B cell (primary cell): ENCODE measurements at regions not wholly inside any gene's neighbourhood (a gene's known extent, or its start where the extent isn't known, plus 50 kb on each side); places are given as distances from the start of the nearest gene placed in this dataset.

ENCODE experiments used
- ATAC-seq: fragments of 200-7000 bp; cut with Tn5 transposase; one replicate; pipeline ENCODE4 v1.10.0; 2021; ENCODE audit warnings: low read depth, mild to moderate bottlenecking, moderate number of reproducible peaks, moderate library complexity
- CTCF ChIA-PET: fragments of 350-600 bp; sonication (Branson Sonifier 250); formaldehyde crosslinking; loops from one replicate; lab custom pipeline; 2021; ENCODE audit warnings: antibody characterized with exemption, inconsistent platforms; lab: Charles Lee
- POLR2A ChIA-PET: fragments of 350-600 bp; sonication (Branson Sonifier 250); formaldehyde crosslinking; loops from one replicate; lab custom pipeline; 2021; ENCODE audit warnings: antibody characterized with exemption; lab: Charles Lee
- DNase-seq: peaks from one replicate; pipeline ENCODE4 v3.0.0; 2013
- H2AFZ ChIP-seq: 2 replicates; pipeline ENCODE4 v1.6.1; 2012; ENCODE audit warnings: mild to moderate bottlenecking, low read depth, low read length; ENCODE audit not compliant: insufficient read depth, poor library complexity, severe bottlenecking
- H3K27ac ChIP-seq, 2 donors: 1 replicate in 1 of 2; 2 replicates in 1 of 2; pipeline ENCODE4 v1.5.1; 2012 to 2013; ENCODE audit warnings: low read length in 2 of 2, mild to moderate bottlenecking in 2 of 2, moderate library complexity in 1 of 2
- H3K27me3 ChIP-seq, 4 experiments: fragments of 200-600 bp in 1 of 4; sonication (generic) in 1 of 4; replicated peaks in 1 of 4; 1 replicate in 2 of 4; 2 replicates in 2 of 4; pipeline versions ENCODE4 v1.6.1 to v1.7.0; 2013 to 2016; ENCODE audit warnings: low read length in 3 of 4, mild to moderate bottlenecking in 2 of 4, mixed read lengths in 1 of 4, moderate library complexity in 1 of 4; ENCODE audit not compliant: insufficient read depth in 4 of 4, control insufficient read depth in 3 of 4; ENCODE audit errors: control extremely low read depth in 1 of 4
- H3K36me3 ChIP-seq, 2 experiments: replicated peaks in 1 of 2; 1 replicate in 1 of 2; 2 replicates in 1 of 2; pipeline versions ENCODE4 v1.6.1 to v1.7.1; 2013; ENCODE audit warnings: low read length in 1 of 2; ENCODE audit not compliant: insufficient read depth in 2 of 2, control insufficient read depth in 1 of 2; ENCODE audit errors: control extremely low read depth in 1 of 2, extremely low read depth in 1 of 2
- H3K4me1 ChIP-seq, 2 donors: fragments of 200-600 bp in 1 of 2; sonication (generic) in 1 of 2; 1 replicate in 1 of 2; 2 replicates in 1 of 2; pipeline versions ENCODE4 v1.5.1 to v1.6.1; 2013 to 2017; ENCODE audit warnings: low read length in 2 of 2; ENCODE audit not compliant: control insufficient read depth in 2 of 2, insufficient read depth in 2 of 2
- H3K4me2 ChIP-seq: replicated peaks from 2 replicates; pipeline ENCODE3; 2012; ENCODE audit warnings: mild to moderate bottlenecking, low read depth, low read length; ENCODE audit not compliant: poor library complexity, severe bottlenecking
- H3K4me3 ChIP-seq, 5 experiments: fragments of 200-600 bp in 1 of 5; sonication (generic) in 1 of 5; 1 replicate in 3 of 5; 2 replicates in 2 of 5; pipeline versions ENCODE4 v1.5.1 to v1.7.0; 2011 to 2016; ENCODE audit warnings: low read length in 4 of 5, mild to moderate bottlenecking in 4 of 5, low read depth in 2 of 5, control low read depth in 1 of 5, moderate library complexity in 1 of 5; ENCODE audit not compliant: insufficient read depth in 1 of 5; ENCODE audit errors: control extremely low read depth in 1 of 5, extremely low read depth in 1 of 5
- H3K79me2 ChIP-seq: fragments of 200-600 bp; sonication (generic); one replicate; pipeline ENCODE4 v1.6.0; 2016; ENCODE audit warnings: low read length; ENCODE audit not compliant: control insufficient read depth, insufficient read depth
- H3K9ac ChIP-seq: fragments of 200-600 bp; sonication (generic); 2 replicates; pipeline ENCODE4 v1.6.1; 2017; ENCODE audit warnings: mild to moderate bottlenecking, low read length, moderate library complexity
- H3K9me3 ChIP-seq, 3 donors: one replicate each; pipeline versions ENCODE4 v1.6.1 to v1.7.1; 2013; ENCODE audit warnings: low read length in 2 of 3; ENCODE audit not compliant: control insufficient read depth in 2 of 3, insufficient read depth in 1 of 3; ENCODE audit errors: control extremely low read depth in 1 of 3
- H4K20me1 ChIP-seq: 2 replicates; pipeline ENCODE4 v1.6.0; 2012; ENCODE audit warnings: mild to moderate bottlenecking, low read length; ENCODE audit not compliant: insufficient read depth, control insufficient read depth, poor library complexity, severe bottlenecking
- H3K27ac Mint-ChIP-seq: one replicate; pipeline ENCODE4 v1.8.0; 2021; ENCODE audit warnings: mixed read lengths
- H3K27me3 Mint-ChIP-seq: one replicate; pipeline ENCODE4 v1.8.0; 2021; ENCODE audit warnings: mixed read lengths
- H3K4me1 Mint-ChIP-seq: one replicate; pipeline ENCODE4 v1.8.0; 2021; ENCODE audit warnings: mixed read lengths
- H3K4me3 Mint-ChIP-seq: one replicate; pipeline ENCODE4 v1.8.0; 2021; ENCODE audit warnings: mixed read lengths
- H3K9me3 Mint-ChIP-seq: one replicate; pipeline ENCODE4 v1.8.0; 2022; ENCODE audit warnings: mixed read lengths; ENCODE audit not compliant: insufficient read depth
- EZH2 ChIP-seq: IDR thresholded peaks from 2 replicates; pipeline ENCODE4 v1.6.1; 2012; ENCODE audit warnings: borderline replicate concordance, low read depth, mild to moderate bottlenecking, moderate library complexity, low read length; ENCODE audit not compliant: insufficient read depth, poor library complexity, severe bottlenecking
- WGBS: methylation state at CpG from one replicate; pipeline ENCODE4 v1.1.5; 2013; ENCODE audit warnings: missing lambda C conversion rate; ENCODE audit not compliant: insufficient coverage; 5-methylcytosine and 5-hydroxymethylcytosine counted together
- intact Hi-C: fragments of 100-400 bp; cut with micrococcal nuclease; formaldehyde crosslinking; loops from one replicate; pipeline ENCODE4 v1.10.0; 2022
- TF ChIP-seq, protein P1 (sequence below): fragments of 200-600 bp; IDR thresholded peaks from one replicate; pipeline ENCODE4 v1.8.0; 2022; ENCODE audit warnings: antibody characterized with exemption, mild to moderate bottlenecking

DNA sequence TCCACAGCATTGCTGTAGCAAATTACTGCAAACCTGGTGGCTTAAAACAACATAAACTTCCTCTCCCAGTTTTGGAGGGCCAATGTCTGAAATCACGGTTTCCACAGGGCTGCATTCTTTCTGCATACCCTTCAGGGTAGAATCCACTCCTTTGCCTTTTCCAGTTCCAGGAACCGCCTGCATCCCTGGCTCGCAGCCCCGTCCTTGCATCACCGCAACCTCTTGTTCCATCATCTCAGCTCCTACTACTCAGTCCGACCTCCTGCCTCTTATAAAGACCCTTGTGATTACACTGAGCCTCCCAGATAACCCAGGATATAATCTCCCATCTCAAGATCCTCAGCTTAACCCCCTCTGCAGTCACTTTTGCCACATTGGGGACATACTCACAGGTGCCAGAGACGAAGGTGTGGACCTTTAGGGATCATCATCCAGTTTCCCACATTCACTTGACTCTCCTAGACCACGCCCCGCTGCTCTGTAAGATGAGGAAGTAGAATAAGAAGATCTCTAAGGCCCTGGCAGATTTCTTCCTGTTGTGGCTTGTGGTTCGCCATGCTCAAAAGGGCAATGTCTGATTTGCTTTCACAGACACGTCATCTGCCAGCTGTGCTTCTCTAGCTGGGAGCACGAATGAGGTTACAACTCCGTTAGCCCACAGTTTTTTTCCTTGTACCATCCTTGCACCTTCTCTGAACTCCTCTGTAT, 103.6 kb upstream of the AGAP1 start:
- ChIA-PET POLR2A (no interaction called here), CTCF (no interaction called here)
- Histone ChIP-seq H3K4me1 (no peaks in the 10 kb centered on the region), H3K36me3 (no peaks in the 10 kb centered on the region), H3K9me3 (peaks cover 0 to 31% (median 0%) of the 10 kb centered on the region in 3 donors), H3K9ac (no peak overlapping the region), H4K20me1 (no peaks in the 10 kb centered on the region), H3K4me3 (no peak overlapping the region), H3K79me2 (no peaks in the 10 kb centered on the region), H2AFZ (no peak overlapping the region), H3K4me2 (no peak overlapping the region), H3K27ac (no peak overlapping the region), H3K27me3 (peaks cover 0 to 4% (median 1%) of the 10 kb centered on the region in 4 experiments)
- DNase-seq, result no peak
- no peak overlapping the region for H3K27ac Mint-ChIP-seq
- H3K4me3 Mint-ChIP-seq, result no peak overlapping the region
- H3K9me3 Mint-ChIP-seq, result peaks cover 7% of the 10 kb centered on the region
- peaks cover 5% of the 10 kb centered on the region for H3K27me3 Mint-ChIP-seq
- no peak for ATAC-seq
- no peak for TF ChIP-seq EZH2
- TF ChIP-seq, protein P1, sequence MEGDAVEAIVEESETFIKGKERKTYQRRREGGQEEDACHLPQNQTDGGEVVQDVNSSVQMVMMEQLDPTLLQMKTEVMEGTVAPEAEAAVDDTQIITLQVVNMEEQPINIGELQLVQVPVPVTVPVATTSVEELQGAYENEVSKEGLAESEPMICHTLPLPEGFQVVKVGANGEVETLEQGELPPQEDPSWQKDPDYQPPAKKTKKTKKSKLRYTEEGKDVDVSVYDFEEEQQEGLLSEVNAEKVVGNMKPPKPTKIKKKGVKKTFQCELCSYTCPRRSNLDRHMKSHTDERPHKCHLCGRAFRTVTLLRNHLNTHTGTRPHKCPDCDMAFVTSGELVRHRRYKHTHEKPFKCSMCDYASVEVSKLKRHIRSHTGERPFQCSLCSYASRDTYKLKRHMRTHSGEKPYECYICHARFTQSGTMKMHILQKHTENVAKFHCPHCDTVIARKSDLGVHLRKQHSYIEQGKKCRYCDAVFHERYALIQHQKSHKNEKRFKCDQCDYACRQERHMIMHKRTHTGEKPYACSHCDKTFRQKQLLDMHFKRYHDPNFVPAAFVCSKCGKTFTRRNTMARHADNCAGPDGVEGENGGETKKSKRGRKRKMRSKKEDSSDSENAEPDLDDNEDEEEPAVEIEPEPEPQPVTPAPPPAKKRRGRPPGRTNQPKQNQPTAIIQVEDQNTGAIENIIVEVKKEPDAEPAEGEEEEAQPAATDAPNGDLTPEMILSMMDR, result no peak
- 51% methylated on average over 10 of the region's 13 CpGs for WGBS
- intact Hi-C loops, result no loop called here
- peaks cover 7% of the 10 kb centered on the region for H3K4me1 Mint-ChIP-seq

DNA sequence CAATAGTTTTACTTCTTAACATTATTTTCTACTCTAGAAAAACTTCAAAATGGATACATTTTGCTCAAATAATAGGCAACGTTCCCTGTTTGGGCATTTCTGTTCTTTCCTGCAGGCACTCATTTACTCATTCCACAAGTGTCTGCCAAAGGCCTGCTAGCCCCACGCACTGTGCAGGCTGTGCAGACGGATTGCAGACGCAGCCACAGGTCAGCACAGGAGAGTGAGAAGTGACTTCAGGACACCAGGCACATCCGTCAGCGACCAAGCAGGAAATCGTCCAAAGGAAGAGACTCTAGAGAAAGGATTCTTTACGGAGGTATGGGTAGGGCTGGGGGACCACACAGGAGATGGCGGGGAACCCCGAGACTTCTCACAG, 103.0 kb upstream of the AGAP1 start:
- ATAC-seq (no peak), DNase-seq (no peak)
- Mint-ChIP-seq H3K27me3 (peaks cover 5% of the 10 kb centered on the region), H3K9me3 (peaks cover 7% of the 10 kb centered on the region), H3K4me3 (no peak overlapping the region), H3K27ac (no peak overlapping the region), H3K4me1 (peaks cover 7% of the 10 kb centered on the region)
- H3K27ac ChIP-seq, result no peak overlapping the region
- H3K9ac ChIP-seq, result no peak overlapping the region
- no peaks in the 10 kb centered on the region for H3K4me1 ChIP-seq
- TF ChIP-seq, protein P1, result no peak
- no peak for TF ChIP-seq EZH2
- H3K9me3 ChIP-seq, result peaks cover 0 to 31% (median 0%) of the 10 kb centered on the region in 3 donors
- intact Hi-C loops, result no loop called here
- CTCF ChIA-PET, result no interaction called here
- no peaks in the 10 kb centered on the region for H3K79me2 ChIP-seq
- POLR2A ChIA-PET, result no interaction called here
- no peaks in the 10 kb centered on the region for H4K20me1 ChIP-seq
- peaks cover 0 to 4% (median 1%) of the 10 kb centered on the region in 4 experiments for H3K27me3 ChIP-seq
- no peak overlapping the region for H2AFZ ChIP-seq
- no peaks in the 10 kb centered on the region for H3K36me3 ChIP-seq
- no peak overlapping the region for H3K4me2 ChIP-seq
- 81% methylated on average over 10 of the region's 10 CpGs for WGBS
- H3K4me3 ChIP-seq, result no peak overlapping the region
